GM19324 (cell line): ENCODE measurements at regions not wholly inside any gene's neighbourhood (a gene's known extent, or its start where the extent isn't known, plus 50 kb on each side); places are given as distances from the start of the nearest gene placed in this dataset.

Source experiments
- ATAC-seq: cut with Tn5 transposase; IDR thresholded peaks from one replicate; pipeline ENCODE4 v1.9.1; 2021; ENCODE audit warnings: mild to moderate bottlenecking, moderate library complexity; ENCODE audit not compliant: unreplicated experiment, low FRiP score

- ATAC-seq, result no peak
Measured at GRCh38 chr10:60728056-60728455, 50.2 kb upstream of the CDK1 start.

- ATAC-seq, result no peak
Measured at GRCh38 chr10:60726257-60726656, 52.0 kb upstream of the CDK1 start.

GRCh38 chr10:60722623-60723022 lies 55.7 kb upstream of the CDK1 start:
- ATAC-seq, result no peak

- no peak for ATAC-seq
Measured at GRCh38 chr10:60719721-60720120, 58.6 kb upstream of the CDK1 start.

- ATAC-seq, result no peak
Measured at GRCh38 chr10:60718886-60719285, 59.4 kb upstream of the CDK1 start.

GRCh38 chr10:60717852-60718251 lies 60.4 kb upstream of the CDK1 start:
- ATAC-seq, result peak; percentile 60

GRCh38 chr10:60714233-60714632 lies 64.0 kb upstream of the CDK1 start:
- ATAC-seq, result no peak

GRCh38 chr10:60711496-60711895 lies 66.8 kb upstream of the CDK1 start:
- no peak for ATAC-seq

- ATAC-seq, result no peak
Measured at GRCh38 chr10:60710041-60710440, 68.2 kb upstream of the CDK1 start.

- no peak for ATAC-seq
Measured at GRCh38 chr10:60708666-60709065, 69.6 kb upstream of the CDK1 start.

- no peak for ATAC-seq
Measured at GRCh38 chr10:60707841-60708240, 70.4 kb upstream of the CDK1 start.

GRCh38 chr10:60706146-60706545 lies 72.1 kb upstream of the CDK1 start:
- no peak for ATAC-seq

- no peak for ATAC-seq
Measured at GRCh38 chr10:60705376-60705775, 72.9 kb upstream of the CDK1 start.

GRCh38 chr10:60704471-60704870 lies 73.8 kb upstream of the CDK1 start:
- ATAC-seq, result no peak

- no peak for ATAC-seq
Measured at GRCh38 chr10:60703266-60704041, 74.8 kb upstream of the CDK1 start.

- ATAC-seq, result no peak
Measured at GRCh38 chr10:60687679-60688078, 90.6 kb upstream of the CDK1 start.

- ATAC-seq, result no peak
Measured at GRCh38 chr10:60684091-60684490, 94.2 kb upstream of the CDK1 start.

GRCh38 chr10:60681103-60681502 lies 97.2 kb upstream of the CDK1 start:
- no peak for ATAC-seq

GRCh38 chr10:60679388-60679990 lies 98.8 kb upstream of the CDK1 start:
- no peak for ATAC-seq

- ATAC-seq, result no peak
Measured at GRCh38 chr10:60678978-60679377, 99.3 kb upstream of the CDK1 start.

- ATAC-seq, result no peak
Measured at GRCh38 chr10:60677531-60678129, 100.6 kb upstream of the CDK1 start.

GRCh38 chr10:60675236-60675635 lies 103.0 kb upstream of the CDK1 start:
- ATAC-seq, result no peak
